HCT116 (cell line): ENCODE measurements at regions not wholly inside any gene's neighbourhood (a gene's known extent, or its start where the extent isn't known, plus 50 kb on each side); places are given as distances from the start of the nearest gene placed in this dataset.

Experiments
- ATAC-seq: fragments of 200-7000 bp; cut with Tn5 transposase; 2 replicates; pipeline ENCODE4 v1.9.1; 2020; ENCODE audit warnings: mild to moderate bottlenecking, moderate library complexity
- BruUV-seq: library from RNA; stranded (reverse); fragments of 400-500 nt; replicated peaks from 2 replicates; lab custom pipeline; 2021; lab: Mats Ljungman, UMichigan
- CTCF ChIA-PET: fragments of 300-600 bp; sonication (Branson Sonifier 250); formaldehyde crosslinking; loops from one replicate; lab custom pipeline; 2021; ENCODE audit warnings: antibody characterized with exemption; lab: Charles Lee
- POLR2A ChIA-PET: fragments of 300-600, 350-600 bp; sonication (Branson Sonifier 250); formaldehyde crosslinking; loops from one replicate; lab custom pipeline; 2021; ENCODE audit warnings: antibody characterized with exemption; lab: Charles Lee
- RAD21 ChIA-PET, 2 experiments: fragments of 300-600 bp; sonication (Branson Sonifier 250); formaldehyde crosslinking; loops; one replicate each; lab custom pipeline; 2023; ENCODE audit warnings: low total read pairs in 2 of 2; ENCODE audit not compliant: uncharacterized antibody in 2 of 2, unreplicated experiment in 2 of 2, low non-redundant PET in 1 of 2; lab: Charles Lee
- DNase-seq: peaks from one replicate; pipeline ENCODE4 v3.0.0-alpha.2; 2010; ENCODE audit warnings: low read depth, low spot score
- H2AFZ ChIP-seq: fragments of 200-600 bp; shearing (Covaris generic), sonication (generic); 2 replicates; pipeline ENCODE4 v1.6.1; 2017; ENCODE audit warnings: low read depth, mixed run types, mixed read lengths, antibody characterized with exemption, low read length; ENCODE audit not compliant: poor library complexity, severe bottlenecking
- H3K27ac ChIP-seq: 2 replicates; pipeline ENCODE4 v1.5.1; 2012; ENCODE audit warnings: low read depth, low read length
- H3K27me3 ChIP-seq: fragments of 200-600 bp; sonication (generic); 2 replicates; pipeline ENCODE4 v1.6.1; 2016; ENCODE audit warnings: mixed run types, low read length, mixed read lengths; ENCODE audit not compliant: insufficient read depth
- H3K36me3 ChIP-seq, 2 experiments: fragments of 200-500 bp in 1 of 2; fragments of 200-600 bp in 1 of 2; sonication (Bioruptor generic) in 1 of 2; sonication (generic) in 1 of 2; 2 replicates each; pipeline versions ENCODE4 v1.5.1 to v1.6.1; 2014 to 2016; ENCODE audit warnings: low read length in 2 of 2, inconsistent platforms in 1 of 2, mixed read lengths in 1 of 2, mixed run types in 1 of 2; ENCODE audit not compliant: insufficient read depth in 2 of 2, control insufficient read depth in 1 of 2
- H3K4me1 ChIP-seq, 2 experiments: fragments of 200-600 bp in 1 of 2; sonication (generic) in 1 of 2; 2 replicates each; pipeline versions ENCODE4 v1.5.1 to v1.6.1; 2012 to 2017; ENCODE audit warnings: low read length in 2 of 2, inconsistent platforms in 1 of 2, mild to moderate bottlenecking in 1 of 2, mixed read lengths in 1 of 2, mixed run types in 1 of 2, moderate library complexity in 1 of 2; ENCODE audit not compliant: insufficient read depth in 2 of 2, control insufficient read depth in 1 of 2
- H3K4me2 ChIP-seq: fragments of 200-600 bp; sonication (generic); 2 replicates; pipeline ENCODE4 v1.6.1; 2017; ENCODE audit warnings: mixed run types, low read length, mixed read lengths
- H3K4me3 ChIP-seq, 2 experiments: fragments of 200-600 bp in 1 of 2; sonication (generic) in 1 of 2; replicated peaks in 1 of 2; 2 replicates each; pipeline ENCODE4 v1.5.1; 2011 to 2016; ENCODE audit warnings: low read length in 2 of 2, control low read depth in 1 of 2, low read depth in 1 of 2, mild to moderate bottlenecking in 1 of 2, mixed read lengths in 1 of 2, mixed run types in 1 of 2
- H3K79me2 ChIP-seq: fragments of 200-600 bp; sonication (generic); 2 replicates; pipeline ENCODE4 v1.6.1; 2017; ENCODE audit warnings: mild to moderate bottlenecking, mixed run types, low read length, moderate library complexity, mixed read lengths; ENCODE audit not compliant: insufficient read depth
- H3K9ac ChIP-seq: fragments of 200-600 bp; sonication (generic); 2 replicates; pipeline ENCODE4 v1.6.1; 2016; ENCODE audit warnings: low read length, mixed read lengths
- H3K9me2 ChIP-seq: fragments of 200-600 bp; sonication (generic), shearing (Covaris generic); 2 replicates; pipeline ENCODE4 v1.6.1; 2017; ENCODE audit warnings: mixed run types, mild to moderate bottlenecking, moderate library complexity; ENCODE audit not compliant: insufficient read depth
- H3K9me3 ChIP-seq, 2 experiments: fragments of 200-500 bp in 1 of 2; fragments of 200-600 bp in 1 of 2; sonication (Bioruptor generic) in 1 of 2; sonication (generic) in 1 of 2; 2 replicates each; pipeline ENCODE4 v1.6.1; 2014 to 2017; ENCODE audit warnings: low read length in 2 of 2, mixed read lengths in 2 of 2, inconsistent platforms in 1 of 2, low read depth in 1 of 2, mild to moderate bottlenecking in 1 of 2, mixed run types in 1 of 2, moderate library complexity in 1 of 2; ENCODE audit not compliant: control insufficient read depth in 1 of 2, insufficient read depth in 1 of 2
- H4K20me1 ChIP-seq: fragments of 200-600 bp; sonication (generic), shearing (Covaris generic); 2 replicates; pipeline ENCODE4 v1.6.1; 2017; ENCODE audit warnings: mixed run types, mild to moderate bottlenecking, moderate library complexity; ENCODE audit not compliant: insufficient read depth
- CBX3 ChIP-seq: IDR thresholded peaks from 2 replicates; pipeline ENCODE4 v1.6.1; 2012; ENCODE audit warnings: low read depth
- EGR1 ChIP-seq: IDR thresholded peaks from 2 replicates; pipeline ENCODE4 v1.6.1; 2012; ENCODE audit warnings: low read depth
- ELF1 ChIP-seq: IDR thresholded peaks from 2 replicates; pipeline ENCODE4 v1.6.1; 2012; ENCODE audit warnings: low read depth, borderline replicate concordance
- EZH2 ChIP-seq: fragments of 200-600 bp; sonication (generic); IDR thresholded peaks from 2 replicates; pipeline ENCODE4 v1.6.1; 2017; ENCODE audit warnings: antibody characterized with exemption, mixed run types
- EZH2phosphoT487 ChIP-seq: fragments of 200-600 bp; IDR thresholded peaks from 2 replicates; pipeline ENCODE4 v1.6.1; 2018; ENCODE audit warnings: antibody characterized with exemption, borderline replicate concordance
- FOSL1 ChIP-seq: IDR thresholded peaks from 2 replicates; pipeline ENCODE4 v1.6.1; 2012; ENCODE audit warnings: low read depth
- JUND ChIP-seq: IDR thresholded peaks from 2 replicates; pipeline ENCODE4 v1.6.1; 2012
- POLR2AphosphoS5 ChIP-seq: IDR thresholded peaks from 2 replicates; pipeline ENCODE4 v1.6.1; 2011; ENCODE audit warnings: mild to moderate bottlenecking, low read depth, low read length, moderate library complexity
- SIN3A ChIP-seq: IDR thresholded peaks from 2 replicates; pipeline ENCODE4 v1.6.1; 2012; ENCODE audit warnings: low read depth
- SP1 ChIP-seq: IDR thresholded peaks from 2 replicates; pipeline ENCODE4 v1.6.1; 2012; ENCODE audit warnings: low read depth
- YY1 ChIP-seq: IDR thresholded peaks from 2 replicates; pipeline ENCODE4 v1.6.1; 2011; ENCODE audit warnings: low read length, low read depth, moderate library complexity, mild to moderate bottlenecking; ENCODE audit not compliant: insufficient replicate concordance; ENCODE audit errors: extremely low read depth
- ZFX ChIP-seq: fragments of 450-650 bp; IDR thresholded peaks from 2 replicates; pipeline ENCODE4 v1.6.1; 2017
- ZNF274 ChIP-seq: fragments of 200-500 bp; sonication (Bioruptor generic); IDR thresholded peaks from 2 replicates; pipeline ENCODE4 v1.6.1; 2014; ENCODE audit warnings: mild to moderate bottlenecking, low read depth, low read length, inconsistent platforms
- intact Hi-C: fragments of 100-400 bp; cut with micrococcal nuclease; formaldehyde crosslinking; loops from 2 replicates; pipeline ENCODE4 v1.10.0; 2022
- TF ChIP-seq, protein P1 (sequence below): IDR thresholded peaks from 2 replicates; pipeline ENCODE4 v1.6.1; 2011; ENCODE audit warnings: mild to moderate bottlenecking, low read length, moderate library complexity; ENCODE audit not compliant: insufficient replicate concordance; ENCODE audit errors: extremely low read depth
- TF ChIP-seq, protein P2 (sequence below): IDR thresholded peaks from 2 replicates; pipeline ENCODE4 v1.6.1; 2012
- TF ChIP-seq, protein P3 (sequence below), 3 experiments: fragments of 200-600 bp in 1 of 3; sonication (generic) in 1 of 3; IDR thresholded peaks in 2 of 3; conservative IDR thresholded peaks in 1 of 3; 2 replicates each; pipeline ENCODE4 v1.5.1; 2012 to 2017; ENCODE audit warnings: low read depth in 2 of 3, low read length in 2 of 3, antibody characterized with exemption in 1 of 3, borderline replicate concordance in 1 of 3, control low read depth in 1 of 3, mild to moderate bottlenecking in 1 of 3, mixed read lengths in 1 of 3, mixed run types in 1 of 3, moderate library complexity in 1 of 3; ENCODE audit not compliant: insufficient read depth in 1 of 3

DNA sequence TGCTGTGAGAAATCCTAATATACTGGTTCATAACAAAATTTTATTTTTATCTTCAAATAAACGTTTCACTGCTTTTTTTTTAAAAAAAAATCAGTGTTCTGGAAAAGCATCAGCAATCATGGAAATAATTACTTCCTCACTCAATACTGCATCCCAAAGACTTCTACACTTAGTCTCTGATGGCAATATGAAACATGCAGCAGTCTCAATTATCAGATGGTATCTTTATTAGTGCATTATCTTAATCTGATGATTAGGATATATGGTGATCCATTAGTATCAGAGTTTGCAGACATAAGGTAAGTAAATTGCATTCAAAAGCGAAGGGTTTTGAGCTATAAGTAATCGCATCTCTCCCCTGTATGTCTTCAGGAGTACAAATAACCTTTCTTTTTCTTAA, 218.3 kb upstream of the EDNRB start:
- Histone ChIP-seq H3K4me1 (no peaks in the 10 kb centered on the region), H3K9ac (no peak overlapping the region), H3K79me2 (no peaks in the 10 kb centered on the region), H3K27ac (no peak overlapping the region), H3K9me2 (no peaks in the 10 kb centered on the region), H3K4me3 (no peak overlapping the region), H3K36me3 (no peaks in the 10 kb centered on the region), H3K27me3 (no peaks in the 10 kb centered on the region), H3K9me3 (no peaks in the 10 kb centered on the region), H2AFZ (no peak overlapping the region), H4K20me1 (no peaks in the 10 kb centered on the region), H3K4me2 (no peak overlapping the region)
- no peak for ATAC-seq
- ChIA-PET POLR2A (no interaction called here), RAD21 (interaction anchor here in 1 of 2 experiments (1.4 kb wide), 1 partner anchor 842 kb away, joined by 6 read pairs; no protein-coding TSS in a partner anchor), CTCF (interaction anchor here (1.4 to 1.6 kb wide), 3 partner anchors 11 to 919 kb away, joined by 3 to 22 read pairs (median 4); no protein-coding TSS in a partner anchor)
- intact Hi-C loops: loop anchor here (2.0 to 10.0 kb wide), 5 partner anchors 568 to 1405 kb away; no protein-coding TSS in a partner anchor
- BruUV-seq: no TSS peak
- DNase-seq: no peak
- no peak for TF ChIP-seq JUND
- TF ChIP-seq POLR2AphosphoS5: no peak
- TF ChIP-seq EZH2phosphoT487: no peak
- TF ChIP-seq EZH2: no peak
- TF ChIP-seq, protein P1, sequence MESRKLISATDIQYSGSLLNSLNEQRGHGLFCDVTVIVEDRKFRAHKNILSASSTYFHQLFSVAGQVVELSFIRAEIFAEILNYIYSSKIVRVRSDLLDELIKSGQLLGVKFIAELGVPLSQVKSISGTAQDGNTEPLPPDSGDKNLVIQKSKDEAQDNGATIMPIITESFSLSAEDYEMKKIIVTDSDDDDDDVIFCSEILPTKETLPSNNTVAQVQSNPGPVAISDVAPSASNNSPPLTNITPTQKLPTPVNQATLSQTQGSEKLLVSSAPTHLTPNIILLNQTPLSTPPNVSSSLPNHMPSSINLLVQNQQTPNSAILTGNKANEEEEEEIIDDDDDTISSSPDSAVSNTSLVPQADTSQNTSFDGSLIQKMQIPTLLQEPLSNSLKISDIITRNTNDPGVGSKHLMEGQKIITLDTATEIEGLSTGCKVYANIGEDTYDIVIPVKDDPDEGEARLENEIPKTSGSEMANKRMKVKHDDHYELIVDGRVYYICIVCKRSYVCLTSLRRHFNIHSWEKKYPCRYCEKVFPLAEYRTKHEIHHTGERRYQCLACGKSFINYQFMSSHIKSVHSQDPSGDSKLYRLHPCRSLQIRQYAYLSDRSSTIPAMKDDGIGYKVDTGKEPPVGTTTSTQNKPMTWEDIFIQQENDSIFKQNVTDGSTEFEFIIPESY: no peak
- TF ChIP-seq SIN3A: no peak
- no peak for TF ChIP-seq ZFX
- no peak for TF ChIP-seq FOSL1
- no peak for TF ChIP-seq SP1
- no peak for TF ChIP-seq CBX3
- TF ChIP-seq, protein P2, sequence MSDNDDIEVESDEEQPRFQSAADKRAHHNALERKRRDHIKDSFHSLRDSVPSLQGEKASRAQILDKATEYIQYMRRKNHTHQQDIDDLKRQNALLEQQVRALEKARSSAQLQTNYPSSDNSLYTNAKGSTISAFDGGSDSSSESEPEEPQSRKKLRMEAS: no peak
- no peak for TF ChIP-seq YY1
- TF ChIP-seq, protein P3, sequence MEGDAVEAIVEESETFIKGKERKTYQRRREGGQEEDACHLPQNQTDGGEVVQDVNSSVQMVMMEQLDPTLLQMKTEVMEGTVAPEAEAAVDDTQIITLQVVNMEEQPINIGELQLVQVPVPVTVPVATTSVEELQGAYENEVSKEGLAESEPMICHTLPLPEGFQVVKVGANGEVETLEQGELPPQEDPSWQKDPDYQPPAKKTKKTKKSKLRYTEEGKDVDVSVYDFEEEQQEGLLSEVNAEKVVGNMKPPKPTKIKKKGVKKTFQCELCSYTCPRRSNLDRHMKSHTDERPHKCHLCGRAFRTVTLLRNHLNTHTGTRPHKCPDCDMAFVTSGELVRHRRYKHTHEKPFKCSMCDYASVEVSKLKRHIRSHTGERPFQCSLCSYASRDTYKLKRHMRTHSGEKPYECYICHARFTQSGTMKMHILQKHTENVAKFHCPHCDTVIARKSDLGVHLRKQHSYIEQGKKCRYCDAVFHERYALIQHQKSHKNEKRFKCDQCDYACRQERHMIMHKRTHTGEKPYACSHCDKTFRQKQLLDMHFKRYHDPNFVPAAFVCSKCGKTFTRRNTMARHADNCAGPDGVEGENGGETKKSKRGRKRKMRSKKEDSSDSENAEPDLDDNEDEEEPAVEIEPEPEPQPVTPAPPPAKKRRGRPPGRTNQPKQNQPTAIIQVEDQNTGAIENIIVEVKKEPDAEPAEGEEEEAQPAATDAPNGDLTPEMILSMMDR (IDR thresholded peaks at IDR 0.05 in 2 of 3, conservative IDR thresholded peaks at IDR 0.05 in 1 of 3; ENCODE audit: borderline replicate concordance in 1 of 3, insufficient read depth in 1 of 3, low read depth in 2 of 3, low read length in 2 of 3): no peak
- TF ChIP-seq ELF1: no peak
- TF ChIP-seq EGR1: no peak
- TF ChIP-seq ZNF274: no peak
